SIG-M5 (cell line): ENCODE measurements at regions not wholly inside any gene's neighbourhood (a gene's known extent, or its start where the extent isn't known, plus 50 kb on each side); places are given as distances from the start of the nearest gene placed in this dataset.
"Not testable (repeated sequence)": the region's sequence is repeated elsewhere in the genome, so short reads cannot be mapped to it uniquely, and the experiment has no call there.

Experiments used
- DNase-seq: peaks from one replicate; lab custom pipeline; 2025; lab: John Stamatoyannopoulos, UW

DNA sequence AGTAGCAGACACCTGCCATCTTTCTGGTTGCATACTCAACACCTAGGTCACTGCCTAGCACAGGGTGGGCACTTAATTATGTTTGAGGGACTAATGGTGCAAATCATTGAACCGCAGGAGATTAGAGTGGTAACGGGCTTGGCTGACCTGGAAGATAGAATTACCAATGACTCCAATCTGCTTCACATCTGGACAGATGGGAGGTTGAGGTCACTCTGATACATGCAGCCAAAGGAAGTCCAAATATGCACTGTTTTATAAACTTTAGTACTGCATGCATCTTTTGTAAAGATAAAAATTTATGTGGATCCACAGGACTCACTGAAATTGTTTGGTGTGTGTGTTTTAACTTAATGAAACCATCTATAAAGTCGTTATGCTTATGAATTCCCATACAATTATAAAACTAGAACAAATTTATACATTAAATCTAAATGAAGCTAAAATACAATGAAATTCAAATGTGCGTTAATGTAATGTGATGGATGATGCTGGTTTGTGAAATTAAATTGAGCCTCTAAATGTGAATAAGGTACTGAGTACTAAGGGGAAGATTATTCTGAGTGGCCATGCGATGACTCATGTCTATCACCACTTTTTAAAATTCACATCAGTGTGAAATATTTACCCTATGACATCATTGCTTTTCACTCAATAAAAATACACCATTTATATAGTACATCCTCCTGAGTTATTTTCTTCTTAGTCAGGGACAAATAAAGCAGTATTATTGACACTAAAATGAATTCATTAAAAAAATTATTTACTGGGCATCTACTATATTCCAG is 224.7 kb upstream of the FAM78B start:
- DNase-seq = no peak

GRCh38 chr1:166395729-166396128 is 228.9 kb upstream of the FAM78B start:
- no peak for DNase-seq

- not testable (repeated sequence) for DNase-seq
These were observed 242.7 kb upstream of the FAM78B start for GRCh38 chr1:166409253-166410082.

GRCh38 chr1:166410083-166410385 is 243.2 kb upstream of the FAM78B start:
- no peak for DNase-seq

DNA sequence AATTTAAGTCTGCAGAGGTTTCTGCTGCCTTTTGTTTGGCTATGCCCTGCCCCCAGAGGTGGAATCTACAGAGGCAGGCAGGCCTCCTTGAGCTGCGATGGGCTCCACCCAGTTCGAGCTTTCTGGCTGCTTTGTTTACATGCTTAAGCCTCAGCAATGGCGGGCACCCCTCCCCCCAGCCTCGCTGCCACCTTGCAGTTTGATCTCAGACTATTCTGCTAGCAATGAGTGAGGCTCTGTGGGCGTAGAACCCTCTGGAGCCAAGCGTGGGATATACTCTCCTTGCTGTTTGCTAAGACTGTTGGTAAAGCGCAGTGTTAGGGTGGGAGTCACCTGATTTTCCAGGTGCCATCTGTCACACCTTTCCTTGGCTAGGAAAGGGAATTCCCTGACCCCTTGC is 250.0 kb upstream of the FAM78B start:
- DNase-seq = not testable (repeated sequence)

GRCh38 chr1:166418344-166418933 is 251.6 kb upstream of the FAM78B start:
- no peak for DNase-seq

DNA sequence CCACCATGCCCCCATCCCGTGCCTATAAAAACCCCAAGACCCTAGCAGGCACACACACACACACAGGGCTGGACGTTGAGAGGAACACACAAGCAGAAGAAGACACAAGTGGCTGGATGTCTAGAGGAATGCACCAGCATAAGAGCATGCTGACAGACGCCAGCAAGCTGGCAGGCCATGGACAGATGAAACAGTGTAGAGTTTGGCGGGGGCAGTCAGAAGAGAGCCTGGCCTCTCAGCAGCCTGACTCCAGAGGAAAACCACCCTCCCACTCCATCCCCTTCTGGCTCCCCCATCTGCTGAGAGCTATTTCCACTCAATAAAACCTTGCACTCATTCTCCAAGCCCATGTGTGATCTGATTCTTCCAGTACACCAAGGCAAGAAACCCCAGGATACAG is 255.8 kb upstream of the FAM78B start:
- DNase-seq = not testable (repeated sequence)

DNA sequence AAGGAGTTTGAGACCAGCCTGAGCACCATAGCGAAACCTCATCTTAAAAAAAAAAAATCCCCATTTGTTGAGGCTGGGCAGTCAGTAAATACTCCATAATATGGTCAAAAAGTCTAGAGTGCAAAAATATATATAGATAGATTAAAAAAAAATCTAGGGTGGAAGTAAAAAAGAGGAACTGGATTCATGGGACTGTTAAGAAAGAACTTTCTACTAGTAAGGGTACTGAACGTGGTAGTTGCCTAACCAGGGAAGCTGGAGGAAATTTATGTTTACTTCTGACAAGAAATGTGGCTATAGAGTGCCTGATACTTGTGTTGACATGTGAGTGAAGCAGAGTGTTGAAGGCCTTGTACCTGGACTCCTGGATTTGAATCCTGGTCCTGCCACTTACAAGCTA is 265.9 kb upstream of the FAM78B start:
- no peak for DNase-seq

GRCh38 chr1:166433404-166434304 is 266.9 kb upstream of the FAM78B start:
- DNase-seq = not testable (repeated sequence)

GRCh38 chr1:166457700-166458099 is 290.9 kb upstream of the FAM78B start:
- DNase-seq = no peak

- DNase-seq = no peak
These were observed 297.5 kb upstream of the FAM78B start for GRCh38 chr1:166464333-166464732.

GRCh38 chr1:166470014-166470413 is 303.2 kb upstream of the FAM78B start:
- no peak for DNase-seq

- no peak for DNase-seq
These were observed 303.6 kb upstream of the FAM78B start for GRCh38 chr1:166470441-166470840.

GRCh38 chr1:166471359-166471758 is 304.6 kb upstream of the FAM78B start:
- no peak for DNase-seq

- no peak for DNase-seq
These were observed 312.3 kb upstream of the FAM78B start for GRCh38 chr1:166479052-166479631.

- DNase-seq = no peak
These were observed 317.7 kb upstream of the FAM78B start for GRCh38 chr1:166484471-166484870.

- DNase-seq = no peak
These were observed 318.1 kb upstream of the FAM78B start for GRCh38 chr1:166484871-166485270.

DNA sequence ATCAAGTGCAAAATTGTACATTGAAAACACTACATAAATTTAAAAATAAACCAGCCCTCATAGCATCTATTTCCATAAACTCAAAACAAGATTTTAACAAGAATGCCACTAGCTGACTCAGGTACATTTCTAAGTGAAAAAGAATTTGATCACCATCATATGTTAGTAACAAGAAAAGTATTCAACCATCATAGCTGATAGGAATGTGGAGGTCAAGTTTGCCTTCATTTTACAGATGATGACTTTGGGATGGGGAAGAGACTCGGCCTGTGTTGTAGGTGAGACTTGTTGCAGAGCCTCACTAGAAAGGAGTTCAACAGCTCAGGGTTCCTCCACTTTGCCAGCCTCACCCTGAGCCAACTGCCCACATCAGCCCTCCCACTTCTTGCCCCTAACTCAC is 318.8 kb upstream of the FAM78B start:
- DNase-seq = no peak

GRCh38 chr1:166488327-166488726 is 321.5 kb upstream of the FAM78B start:
- no peak for DNase-seq

GRCh38 chr1:166489356-166489669 is 322.5 kb upstream of the FAM78B start:
- DNase-seq = no peak

DNA sequence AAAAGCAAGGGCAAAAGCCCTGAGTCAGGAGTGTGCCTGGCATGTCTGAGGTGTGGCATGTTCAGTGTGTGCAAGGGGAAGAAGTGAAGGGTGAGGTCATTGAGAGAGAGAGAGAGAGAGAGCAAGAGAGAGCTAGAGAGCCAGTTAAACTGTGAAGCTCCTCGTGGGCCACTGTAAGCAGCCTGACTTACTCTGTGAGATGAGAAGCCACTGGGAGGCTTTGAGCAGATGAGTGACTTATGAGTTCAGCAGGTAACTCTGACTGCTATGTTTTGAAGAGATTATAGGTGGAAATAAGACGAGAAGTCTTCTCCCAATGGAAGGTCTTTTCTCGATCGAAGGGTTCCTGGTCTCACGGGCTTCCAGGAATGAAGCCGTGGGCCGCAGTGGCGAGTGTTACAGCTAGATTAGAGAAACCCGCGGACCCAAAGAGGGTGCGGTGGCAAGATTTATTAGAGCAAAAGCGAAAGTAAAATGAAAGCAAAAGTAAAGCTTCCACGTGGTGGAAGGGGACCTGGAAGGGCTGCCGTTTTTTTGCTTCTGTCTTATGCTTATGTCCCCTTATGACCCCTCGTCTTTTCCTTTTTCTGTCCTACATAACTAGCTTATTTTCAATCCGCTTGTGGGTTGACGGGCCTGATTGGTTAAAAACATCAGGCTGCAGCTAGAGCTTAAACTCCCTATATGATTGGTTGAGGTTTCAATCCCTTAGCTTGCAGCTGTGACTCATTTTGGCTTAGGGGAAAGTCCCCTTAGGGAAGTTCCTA is 323.1 kb upstream of the FAM78B start:
- DNase-seq = no peak
